HCT116 (cell line): ENCODE measurements at regions not wholly inside any gene's neighbourhood (a gene's known extent, or its start where the extent isn't known, plus 50 kb on each side); places are given as distances from the start of the nearest gene placed in this dataset.

Source experiments
- EZH2 ChIP-seq: fragments of 200-600 bp; sonication (generic); IDR thresholded peaks from 2 replicates; pipeline ENCODE4 v1.6.1; 2017; ENCODE audit warnings: antibody characterized with exemption, mixed run types
- EZH2phosphoT487 ChIP-seq: fragments of 200-600 bp; IDR thresholded peaks from 2 replicates; pipeline ENCODE4 v1.6.1; 2018; ENCODE audit warnings: antibody characterized with exemption, borderline replicate concordance
- JUND ChIP-seq: IDR thresholded peaks from 2 replicates; pipeline ENCODE4 v1.6.1; 2012
- POLR2A ChIP-seq: IDR thresholded peaks from 2 replicates; pipeline ENCODE4 v1.7.0; 2011; ENCODE audit warnings: borderline replicate concordance; ENCODE audit not compliant: insufficient read depth, insufficient read length; ENCODE audit errors: extremely low read depth
- POLR2AphosphoS5 ChIP-seq: IDR thresholded peaks from 2 replicates; pipeline ENCODE4 v1.6.1; 2011; ENCODE audit warnings: mild to moderate bottlenecking, low read depth, low read length, moderate library complexity
- SIN3A ChIP-seq: IDR thresholded peaks from 2 replicates; pipeline ENCODE4 v1.6.1; 2012; ENCODE audit warnings: low read depth
- SP1 ChIP-seq: IDR thresholded peaks from 2 replicates; pipeline ENCODE4 v1.6.1; 2012; ENCODE audit warnings: low read depth
- SRF ChIP-seq: IDR thresholded peaks from 2 replicates; pipeline ENCODE4 v1.6.1; 2012; ENCODE audit warnings: low read depth
- YY1 ChIP-seq: IDR thresholded peaks from 2 replicates; pipeline ENCODE4 v1.6.1; 2011; ENCODE audit warnings: low read length, low read depth, moderate library complexity, mild to moderate bottlenecking; ENCODE audit not compliant: insufficient replicate concordance; ENCODE audit errors: extremely low read depth
- ZFX ChIP-seq: fragments of 450-650 bp; IDR thresholded peaks from 2 replicates; pipeline ENCODE4 v1.6.1; 2017
- TF ChIP-seq, protein P1 (sequence below), 3 experiments: fragments of 200-600 bp in 1 of 3; sonication (generic) in 1 of 3; IDR thresholded peaks in 2 of 3; conservative IDR thresholded peaks in 1 of 3; 2 replicates each; pipeline ENCODE4 v1.5.1; 2012 to 2017; ENCODE audit warnings: low read depth in 2 of 3, low read length in 2 of 3, antibody characterized with exemption in 1 of 3, borderline replicate concordance in 1 of 3, control low read depth in 1 of 3, mild to moderate bottlenecking in 1 of 3, mixed read lengths in 1 of 3, mixed run types in 1 of 3, moderate library complexity in 1 of 3; ENCODE audit not compliant: insufficient read depth in 1 of 3
- TF ChIP-seq, protein P2 (sequence below): IDR thresholded peaks from 2 replicates; pipeline ENCODE4 v1.6.1; 2012; ENCODE audit warnings: low read depth
- TF ChIP-seq, protein P3 (sequence below): IDR thresholded peaks from 2 replicates; pipeline ENCODE4 v1.6.1; 2011; ENCODE audit warnings: mild to moderate bottlenecking, low read length, moderate library complexity; ENCODE audit not compliant: insufficient replicate concordance; ENCODE audit errors: extremely low read depth

DNA sequence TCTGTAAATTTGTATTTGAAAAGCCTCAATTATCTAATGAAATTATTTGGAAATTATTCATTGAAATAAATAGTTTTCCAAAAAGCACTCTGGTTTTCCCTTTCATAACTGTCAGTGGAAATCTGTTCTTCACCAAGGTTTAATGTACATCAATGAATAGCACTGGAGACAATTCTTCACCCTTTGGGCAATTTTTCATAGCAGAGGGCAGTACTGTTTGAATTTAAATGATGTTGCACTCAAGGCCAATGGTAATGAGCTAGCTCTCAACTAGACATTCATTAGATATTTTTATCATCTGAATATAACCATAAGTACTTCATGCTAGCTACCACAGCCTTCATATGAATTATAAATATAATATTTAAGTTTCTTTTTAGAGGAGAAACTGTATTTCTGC, 658.2 kb upstream of the CCDC54 start:
- TF ChIP-seq EZH2 (no peak), SP1 (no peak), POLR2AphosphoS5 (no peak), ZFX (no peak), SIN3A (no peak), JUND (no peak), POLR2A (no peak), EZH2phosphoT487 (no peak), SRF (no peak), YY1 (no peak)
- TF ChIP-seq, protein P1, sequence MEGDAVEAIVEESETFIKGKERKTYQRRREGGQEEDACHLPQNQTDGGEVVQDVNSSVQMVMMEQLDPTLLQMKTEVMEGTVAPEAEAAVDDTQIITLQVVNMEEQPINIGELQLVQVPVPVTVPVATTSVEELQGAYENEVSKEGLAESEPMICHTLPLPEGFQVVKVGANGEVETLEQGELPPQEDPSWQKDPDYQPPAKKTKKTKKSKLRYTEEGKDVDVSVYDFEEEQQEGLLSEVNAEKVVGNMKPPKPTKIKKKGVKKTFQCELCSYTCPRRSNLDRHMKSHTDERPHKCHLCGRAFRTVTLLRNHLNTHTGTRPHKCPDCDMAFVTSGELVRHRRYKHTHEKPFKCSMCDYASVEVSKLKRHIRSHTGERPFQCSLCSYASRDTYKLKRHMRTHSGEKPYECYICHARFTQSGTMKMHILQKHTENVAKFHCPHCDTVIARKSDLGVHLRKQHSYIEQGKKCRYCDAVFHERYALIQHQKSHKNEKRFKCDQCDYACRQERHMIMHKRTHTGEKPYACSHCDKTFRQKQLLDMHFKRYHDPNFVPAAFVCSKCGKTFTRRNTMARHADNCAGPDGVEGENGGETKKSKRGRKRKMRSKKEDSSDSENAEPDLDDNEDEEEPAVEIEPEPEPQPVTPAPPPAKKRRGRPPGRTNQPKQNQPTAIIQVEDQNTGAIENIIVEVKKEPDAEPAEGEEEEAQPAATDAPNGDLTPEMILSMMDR (IDR thresholded peaks at IDR 0.05 in 2 of 3, conservative IDR thresholded peaks at IDR 0.05 in 1 of 3; ENCODE audit: borderline replicate concordance in 1 of 3, insufficient read depth in 1 of 3, low read depth in 2 of 3, low read length in 2 of 3): no peak
- TF ChIP-seq, protein P2, sequence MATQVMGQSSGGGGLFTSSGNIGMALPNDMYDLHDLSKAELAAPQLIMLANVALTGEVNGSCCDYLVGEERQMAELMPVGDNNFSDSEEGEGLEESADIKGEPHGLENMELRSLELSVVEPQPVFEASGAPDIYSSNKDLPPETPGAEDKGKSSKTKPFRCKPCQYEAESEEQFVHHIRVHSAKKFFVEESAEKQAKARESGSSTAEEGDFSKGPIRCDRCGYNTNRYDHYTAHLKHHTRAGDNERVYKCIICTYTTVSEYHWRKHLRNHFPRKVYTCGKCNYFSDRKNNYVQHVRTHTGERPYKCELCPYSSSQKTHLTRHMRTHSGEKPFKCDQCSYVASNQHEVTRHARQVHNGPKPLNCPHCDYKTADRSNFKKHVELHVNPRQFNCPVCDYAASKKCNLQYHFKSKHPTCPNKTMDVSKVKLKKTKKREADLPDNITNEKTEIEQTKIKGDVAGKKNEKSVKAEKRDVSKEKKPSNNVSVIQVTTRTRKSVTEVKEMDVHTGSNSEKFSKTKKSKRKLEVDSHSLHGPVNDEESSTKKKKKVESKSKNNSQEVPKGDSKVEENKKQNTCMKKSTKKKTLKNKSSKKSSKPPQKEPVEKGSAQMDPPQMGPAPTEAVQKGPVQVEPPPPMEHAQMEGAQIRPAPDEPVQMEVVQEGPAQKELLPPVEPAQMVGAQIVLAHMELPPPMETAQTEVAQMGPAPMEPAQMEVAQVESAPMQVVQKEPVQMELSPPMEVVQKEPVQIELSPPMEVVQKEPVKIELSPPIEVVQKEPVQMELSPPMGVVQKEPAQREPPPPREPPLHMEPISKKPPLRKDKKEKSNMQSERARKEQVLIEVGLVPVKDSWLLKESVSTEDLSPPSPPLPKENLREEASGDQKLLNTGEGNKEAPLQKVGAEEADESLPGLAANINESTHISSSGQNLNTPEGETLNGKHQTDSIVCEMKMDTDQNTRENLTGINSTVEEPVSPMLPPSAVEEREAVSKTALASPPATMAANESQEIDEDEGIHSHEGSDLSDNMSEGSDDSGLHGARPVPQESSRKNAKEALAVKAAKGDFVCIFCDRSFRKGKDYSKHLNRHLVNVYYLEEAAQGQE: no peak
- TF ChIP-seq, protein P3, sequence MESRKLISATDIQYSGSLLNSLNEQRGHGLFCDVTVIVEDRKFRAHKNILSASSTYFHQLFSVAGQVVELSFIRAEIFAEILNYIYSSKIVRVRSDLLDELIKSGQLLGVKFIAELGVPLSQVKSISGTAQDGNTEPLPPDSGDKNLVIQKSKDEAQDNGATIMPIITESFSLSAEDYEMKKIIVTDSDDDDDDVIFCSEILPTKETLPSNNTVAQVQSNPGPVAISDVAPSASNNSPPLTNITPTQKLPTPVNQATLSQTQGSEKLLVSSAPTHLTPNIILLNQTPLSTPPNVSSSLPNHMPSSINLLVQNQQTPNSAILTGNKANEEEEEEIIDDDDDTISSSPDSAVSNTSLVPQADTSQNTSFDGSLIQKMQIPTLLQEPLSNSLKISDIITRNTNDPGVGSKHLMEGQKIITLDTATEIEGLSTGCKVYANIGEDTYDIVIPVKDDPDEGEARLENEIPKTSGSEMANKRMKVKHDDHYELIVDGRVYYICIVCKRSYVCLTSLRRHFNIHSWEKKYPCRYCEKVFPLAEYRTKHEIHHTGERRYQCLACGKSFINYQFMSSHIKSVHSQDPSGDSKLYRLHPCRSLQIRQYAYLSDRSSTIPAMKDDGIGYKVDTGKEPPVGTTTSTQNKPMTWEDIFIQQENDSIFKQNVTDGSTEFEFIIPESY: no peak
